ENCODE measurements at regions not wholly inside any gene's neighbourhood (a gene's known extent, or its start where the extent isn't known, plus 50 kb on each side); places are given as distances from the start of the nearest gene placed in this dataset.

GRCh38 chr7:156456503-156457115 is 184.0 kb upstream of the RNF32 start:
- Histone ChIP-seq H3K36me3 (no peaks in the 10 kb centered on the region), H3K4me1 (no peaks in the 10 kb centered on the region), H3K9me3 (no peaks in the 10 kb centered on the region), H3K27me3 (peaks cover 30% of the 10 kb centered on the region), H3K4me3 (ENCODE audit: low read depth, low read length) (no peak overlapping the region)
- DNase-seq, result no peak
- TF ChIP-seq, protein P1, sequence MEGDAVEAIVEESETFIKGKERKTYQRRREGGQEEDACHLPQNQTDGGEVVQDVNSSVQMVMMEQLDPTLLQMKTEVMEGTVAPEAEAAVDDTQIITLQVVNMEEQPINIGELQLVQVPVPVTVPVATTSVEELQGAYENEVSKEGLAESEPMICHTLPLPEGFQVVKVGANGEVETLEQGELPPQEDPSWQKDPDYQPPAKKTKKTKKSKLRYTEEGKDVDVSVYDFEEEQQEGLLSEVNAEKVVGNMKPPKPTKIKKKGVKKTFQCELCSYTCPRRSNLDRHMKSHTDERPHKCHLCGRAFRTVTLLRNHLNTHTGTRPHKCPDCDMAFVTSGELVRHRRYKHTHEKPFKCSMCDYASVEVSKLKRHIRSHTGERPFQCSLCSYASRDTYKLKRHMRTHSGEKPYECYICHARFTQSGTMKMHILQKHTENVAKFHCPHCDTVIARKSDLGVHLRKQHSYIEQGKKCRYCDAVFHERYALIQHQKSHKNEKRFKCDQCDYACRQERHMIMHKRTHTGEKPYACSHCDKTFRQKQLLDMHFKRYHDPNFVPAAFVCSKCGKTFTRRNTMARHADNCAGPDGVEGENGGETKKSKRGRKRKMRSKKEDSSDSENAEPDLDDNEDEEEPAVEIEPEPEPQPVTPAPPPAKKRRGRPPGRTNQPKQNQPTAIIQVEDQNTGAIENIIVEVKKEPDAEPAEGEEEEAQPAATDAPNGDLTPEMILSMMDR (IDR thresholded peaks at IDR 0.05; ENCODE audit: low read depth, low read length), result no peak

GRCh38 chr7:156456032-156456431 is 184.5 kb upstream of the RNF32 start:
- no peak for DNase-seq
- Histone ChIP-seq H3K27me3 (peaks cover 28% of the 10 kb centered on the region), H3K36me3 (no peaks in the 10 kb centered on the region), H3K4me1 (no peaks in the 10 kb centered on the region), H3K9me3 (no peaks in the 10 kb centered on the region), H3K4me3 (ENCODE audit: low read depth, low read length) (no peak overlapping the region)
- TF ChIP-seq, protein P1 (IDR thresholded peaks at IDR 0.05; ENCODE audit: low read depth, low read length), result no peak

DNA sequence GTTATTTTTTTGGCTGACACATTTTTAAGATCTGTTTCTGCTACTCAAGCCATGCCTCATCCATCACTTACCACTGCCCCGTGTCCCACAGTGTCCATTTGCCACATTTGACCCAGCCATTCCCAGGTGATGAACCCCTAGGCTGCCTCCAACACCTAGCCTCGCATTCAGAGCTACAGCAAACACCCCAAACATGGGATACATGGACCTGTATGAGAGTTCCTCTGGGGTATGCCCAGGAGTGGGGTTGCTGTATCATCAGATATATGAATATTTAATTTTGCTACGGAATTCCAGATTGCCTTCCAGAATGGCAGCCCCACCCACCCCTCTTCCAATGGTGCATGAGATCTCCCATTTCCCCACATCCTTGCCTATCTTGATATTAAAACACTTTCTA is 190.1 kb upstream of the RNF32 start:
- Histone ChIP-seq H3K4me1 (no peaks in the 10 kb centered on the region), H3K9me3 (no peaks in the 10 kb centered on the region), H3K4me3 (ENCODE audit: low read depth, low read length) (no peak overlapping the region), H3K36me3 (no peaks in the 10 kb centered on the region), H3K27me3 (peaks cover 23% of the 10 kb centered on the region)
- DNase-seq, result no peak
- TF ChIP-seq, protein P1 (IDR thresholded peaks at IDR 0.05; ENCODE audit: low read depth, low read length), result no peak

DNA sequence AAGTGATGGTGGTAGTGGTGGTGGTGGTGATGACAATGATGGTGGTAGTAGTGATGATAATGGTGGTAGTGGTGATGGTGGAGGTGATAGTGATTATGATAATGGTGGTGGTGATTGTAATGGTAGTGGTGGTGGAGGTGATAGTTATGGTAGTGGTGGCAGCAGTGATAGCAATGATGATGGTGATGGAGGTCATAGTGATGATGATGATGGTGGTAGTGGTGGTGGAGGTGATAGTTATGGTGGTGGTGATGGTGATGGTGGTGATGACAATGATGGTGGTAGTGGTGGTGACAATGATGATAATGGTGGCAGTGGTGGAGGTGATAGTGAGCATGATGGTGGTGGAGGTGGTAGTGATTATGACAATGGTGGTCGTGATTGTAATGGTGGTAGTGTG is 191.7 kb upstream of the RNF32 start:
- DNase-seq, result no peak
- H3K36me3 ChIP-seq, result no peaks in the 10 kb centered on the region
- H3K4me1 ChIP-seq, result no peaks in the 10 kb centered on the region
- TF ChIP-seq, protein P1 (IDR thresholded peaks at IDR 0.05; ENCODE audit: low read depth, low read length), result no peak
- H3K9me3 ChIP-seq, result no peaks in the 10 kb centered on the region
- H3K27me3 ChIP-seq, result peaks cover 21% of the 10 kb centered on the region
- no peak overlapping the region for H3K4me3 ChIP-seq (ENCODE audit: low read depth, low read length)

- no peaks in the 10 kb centered on the region for H3K9me3 ChIP-seq
- TF ChIP-seq, protein P1 (IDR thresholded peaks at IDR 0.05; ENCODE audit: low read depth, low read length), result no peak
- no peaks in the 10 kb centered on the region for H3K36me3 ChIP-seq
- peaks cover 8% of the 10 kb centered on the region; the same call in 1 of the 2 replicates for H3K27me3 ChIP-seq
- no peak for DNase-seq
- H3K4me3 ChIP-seq (ENCODE audit: low read depth, low read length), result no peak overlapping the region
- H3K4me1 ChIP-seq, result no peaks in the 10 kb centered on the region
Observed at GRCh38 chr7:156446990-156447389, 193.6 kb upstream of the RNF32 start.

GRCh38 chr7:156445997-156446761 is 194.4 kb upstream of the RNF32 start:
- TF ChIP-seq, protein P1 (IDR thresholded peaks at IDR 0.05; ENCODE audit: low read depth, low read length), result no peak
- Histone ChIP-seq H3K9me3 (no peaks in the 10 kb centered on the region), H3K36me3 (no peaks in the 10 kb centered on the region), H3K27me3 (peaks cover 6% of the 10 kb centered on the region; the same call in 1 of the 2 replicates), H3K4me3 (ENCODE audit: low read depth, low read length) (no peak overlapping the region), H3K4me1 (no peaks in the 10 kb centered on the region)
- no peak for DNase-seq
